Upper lobe of left lung (tissue), 6 donors: ENCODE measurements at regions not wholly inside any gene's neighbourhood (a gene's known extent, or its start where the extent isn't known, plus 50 kb on each side); places are given as distances from the start of the nearest gene placed in this dataset.

ENCODE experiments used
- ATAC-seq, 2 donors: fragments of 200-7000 bp; cut with Tn5 transposase; one replicate each; pipeline ENCODE4 v1.9.1; 2022; ENCODE audit warnings: mild to moderate bottlenecking in 2 of 2, moderate library complexity in 2 of 2; ENCODE audit not compliant: low FRiP score in 2 of 2
- DNase-seq, 2 donors: peaks; one replicate each; pipeline ENCODE4 v3.0.0-alpha.2; 2019 to 2020
- H3K27ac ChIP-seq, 4 donors: fragments of 200-600 bp; sonication (generic); one replicate each; pipeline ENCODE4 v1.5.1; 2016 to 2019
- H3K27me3 ChIP-seq, 4 donors: fragments of 200-600 bp; sonication (generic); one replicate each; pipeline ENCODE4 v1.5.1; 2017 to 2019
- H3K36me3 ChIP-seq, 4 donors: fragments of 200-600 bp; sonication (generic); one replicate each; pipeline ENCODE4 v1.5.1; 2016 to 2019
- H3K4me1 ChIP-seq, 4 donors: fragments of 200-600 bp; sonication (generic); one replicate each; pipeline ENCODE4 v1.5.1; 2018 to 2019
- H3K4me3 ChIP-seq, 4 donors: fragments of 200-600 bp; sonication (generic); one replicate each; pipeline ENCODE4 v1.5.1; 2017 to 2019; ENCODE audit warnings: mild to moderate bottlenecking in 2 of 4, moderate library complexity in 1 of 4
- H3K9me3 ChIP-seq, 4 donors: fragments of 200-600 bp; sonication (generic); one replicate each; pipeline ENCODE4 v1.5.1; 2018 to 2019
- CTCF ChIP-seq, 6 experiments: fragments of 450-650 bp in 4 of 6; fragments of 200-600 bp in 2 of 6; sonication (generic) in 2 of 6; IDR thresholded peaks; one replicate each; pipeline ENCODE4 v1.5.1; 2016 to 2019; ENCODE audit warnings: antibody characterized with exemption in 6 of 6
- EP300 ChIP-seq, 4 donors: sonication (generic); formaldehyde crosslinking; IDR thresholded peaks; one replicate each; pipeline ENCODE4 v1.5.1; 2017; ENCODE audit warnings: antibody characterized with exemption in 4 of 4, control low read depth in 2 of 4
- POLR2A ChIP-seq, 4 donors: fragments of 450-650 bp; IDR thresholded peaks; one replicate each; pipeline ENCODE4 v1.5.1; 2016 to 2017; ENCODE audit warnings: antibody characterized with exemption in 4 of 4, mild to moderate bottlenecking in 2 of 4
- POLR2AphosphoS5 ChIP-seq, 2 donors: sonication (generic); formaldehyde crosslinking; IDR thresholded peaks; one replicate each; pipeline ENCODE4 v1.5.1; 2017; ENCODE audit warnings: antibody characterized with exemption in 2 of 2
- WGBS, 2 donors: methylation state at CpG; one replicate each; pipeline ENCODE4 v1.1.5; 2017 to 2018; 5-methylcytosine and 5-hydroxymethylcytosine counted together
- donor health status: DM: no; HTN: no; CAD: no; lungs with moderate emphysema.
- donor health status: DM: no; HTN: yes; CAD: no; lungs with severe emphysema.

GRCh38 chr2:204354442-204354856 is 190.8 kb upstream of the PARD3B start:
- H3K4me3 ChIP-seq = no peak overlapping the region
- ATAC-seq (no peak), DNase-seq (no peak)
- no peaks in the 10 kb centered on the region for H3K9me3 ChIP-seq
- no peaks in the 10 kb centered on the region for H3K36me3 ChIP-seq
- no peaks in the 10 kb centered on the region for H3K27me3 ChIP-seq
- TF ChIP-seq POLR2AphosphoS5 (IDR thresholded peaks at IDR 0.05) (no peak), POLR2A (IDR thresholded peaks at IDR 0.05) (no peak), CTCF (IDR thresholded peaks at IDR 0.05) (no peak), EP300 (IDR thresholded peaks at IDR 0.05) (no peak)
- WGBS, 2 donors = 82% methylated on average over 2 of the region's 2 CpGs
- no peak overlapping the region for H3K27ac ChIP-seq
- no peaks in the 10 kb centered on the region for H3K4me1 ChIP-seq

- H3K27me3 ChIP-seq = no peaks in the 10 kb centered on the region
- no peaks in the 10 kb centered on the region for H3K9me3 ChIP-seq
- no peaks in the 10 kb centered on the region for H3K4me1 ChIP-seq
- DNase-seq = no peak
- H3K27ac ChIP-seq = no peak overlapping the region
- H3K4me3 ChIP-seq = no peak overlapping the region
- WGBS, 2 donors = 74 to 78% methylated on average over 1 of the region's 1 CpG
- no peak for TF ChIP-seq POLR2AphosphoS5 (IDR thresholded peaks at IDR 0.05)
- no peak for TF ChIP-seq POLR2A (IDR thresholded peaks at IDR 0.05)
- TF ChIP-seq CTCF (IDR thresholded peaks at IDR 0.05) = no peak
- TF ChIP-seq EP300 (IDR thresholded peaks at IDR 0.05) = no peak
- no peak for ATAC-seq
- H3K36me3 ChIP-seq = no peaks in the 10 kb centered on the region
Measured at GRCh38 chr2:204355688-204356087, 189.6 kb upstream of the PARD3B start.

- no peak overlapping the region for H3K27ac ChIP-seq
- no peaks in the 10 kb centered on the region for H3K9me3 ChIP-seq
- H3K4me1 ChIP-seq = no peaks in the 10 kb centered on the region
- H3K27me3 ChIP-seq = no peaks in the 10 kb centered on the region
- 75 to 77% methylated on average over 4 of the region's 4 CpGs for WGBS, 2 donors
- H3K36me3 ChIP-seq = no peaks in the 10 kb centered on the region
- no peak for TF ChIP-seq EP300 (IDR thresholded peaks at IDR 0.05)
- TF ChIP-seq POLR2A (IDR thresholded peaks at IDR 0.05) = no peak
- TF ChIP-seq POLR2AphosphoS5 (IDR thresholded peaks at IDR 0.05) = no peak
- no peak for TF ChIP-seq CTCF (IDR thresholded peaks at IDR 0.05)
- no peak overlapping the region for H3K4me3 ChIP-seq
- no peak for DNase-seq
- ATAC-seq = no peak
Measured at GRCh38 chr2:204356151-204356641, 189.1 kb upstream of the PARD3B start.

- ATAC-seq = no peak
- Histone ChIP-seq H3K36me3 (no peaks in the 10 kb centered on the region), H3K4me1 (no peaks in the 10 kb centered on the region), H3K9me3 (no peaks in the 10 kb centered on the region), H3K4me3 (no peak overlapping the region), H3K27me3 (no peaks in the 10 kb centered on the region), H3K27ac (no peak overlapping the region)
- WGBS, 2 donors = 91 to 94% methylated on average over 9 of the region's 9 CpGs
- no peak for TF ChIP-seq EP300 (IDR thresholded peaks at IDR 0.05)
- no peak for TF ChIP-seq POLR2A (IDR thresholded peaks at IDR 0.05)
- TF ChIP-seq CTCF (IDR thresholded peaks at IDR 0.05) = no peak
- TF ChIP-seq POLR2AphosphoS5 (IDR thresholded peaks at IDR 0.05) = no peak
- DNase-seq = no peak
Measured at GRCh38 chr2:204357286-204357685, 188.0 kb upstream of the PARD3B start.

GRCh38 chr2:204359076-204359475 is 186.2 kb upstream of the PARD3B start:
- DNase-seq = no peak
- WGBS, 2 donors = 91 to 92% methylated on average over 1 of the region's 1 CpG
- Histone ChIP-seq H3K36me3 (no peaks in the 10 kb centered on the region), H3K4me1 (no peaks in the 10 kb centered on the region), H3K9me3 (no peaks in the 10 kb centered on the region), H3K27me3 (no peaks in the 10 kb centered on the region), H3K4me3 (no peak overlapping the region), H3K27ac (no peak overlapping the region)
- ATAC-seq = no peak
- TF ChIP-seq CTCF (IDR thresholded peaks at IDR 0.05) (no peak), POLR2AphosphoS5 (IDR thresholded peaks at IDR 0.05) (no peak), POLR2A (IDR thresholded peaks at IDR 0.05) (no peak), EP300 (IDR thresholded peaks at IDR 0.05) (no peak)
